ENCODE measurements at regions not wholly inside any gene's neighbourhood (a gene's known extent, or its start where the extent isn't known, plus 50 kb on each side); places are given as distances from the start of the nearest gene placed in this dataset.

DNA sequence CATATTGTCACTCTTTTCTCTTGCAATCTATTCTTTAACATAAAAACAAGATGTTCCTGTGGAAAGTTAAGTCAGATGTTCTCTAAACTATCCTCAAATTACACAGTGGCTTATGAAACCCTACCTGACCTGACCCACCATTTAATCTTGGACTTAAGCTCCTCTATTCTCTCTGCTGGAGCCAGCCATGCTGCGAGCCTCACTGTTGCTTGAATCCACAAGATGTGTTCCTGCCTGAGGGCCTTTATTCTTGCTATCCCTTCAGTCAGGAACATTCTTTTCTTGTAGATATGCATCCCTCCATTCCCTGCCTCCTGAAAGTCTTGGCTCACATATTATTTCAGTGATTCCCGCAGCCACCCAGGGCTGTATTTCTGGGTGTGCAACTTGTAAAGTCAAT is 283.2 kb downstream of the EPHA7 start:
- H3K18ac ChIP-seq (ENCODE audit: extremely low read depth, low read length) = no peak overlapping the region
- H2BK5ac ChIP-seq (ENCODE audit: low read depth, low read length) = no peak overlapping the region
- no peaks in the 10 kb centered on the region for H3K4me1 ChIP-seq (replicated peaks in 1 of 4; ENCODE audit: control insufficient read depth in 3 of 4, insufficient read depth in 4 of 4, low read length in 3 of 4)
- H3K4ac ChIP-seq (replicated peaks; ENCODE audit: insufficient read length, low read depth, low read length) = no peak overlapping the region
- no peak overlapping the region for H3K27ac ChIP-seq (ENCODE audit: low read depth, low read length)
- H3K4me3 ChIP-seq (ENCODE audit: extremely low read depth in 1 of 4, insufficient read depth in 2 of 4, low read depth in 3 of 4, low read length in 4 of 4) = no peak overlapping the region
- ChIA-PET CTCF (ENCODE audit: partially characterized antibody) (no interaction called here), POLR2A (ENCODE audit: partially characterized antibody) (no interaction called here)
- no peaks in the 10 kb centered on the region for H3K79me1 ChIP-seq (ENCODE audit: low read depth, low read length)
- no peak overlapping the region for H3K14ac ChIP-seq (ENCODE audit: insufficient read length)
- FAIRE-seq (no peak), DNase-seq (ENCODE audit: low read depth in 1 of 2, low spot score in 2 of 2) (no peak)
- no peak overlapping the region for H2BK15ac ChIP-seq (ENCODE audit: low read length)
- no peak overlapping the region for H3K9ac ChIP-seq (replicated peaks in 1 of 4; ENCODE audit: extremely low read depth in 1 of 4, low read depth in 3 of 4, low read length in 3 of 4)
- H2BK20ac ChIP-seq (ENCODE audit: low read length) = no peak overlapping the region
- H3K9me3 ChIP-seq (ENCODE audit: insufficient read depth in 2 of 2, low read depth in 1 of 2, low read length in 1 of 2) = no peaks in the 10 kb centered on the region
- H4K5ac ChIP-seq (ENCODE audit: insufficient read length, low read depth, low read length) = no peak overlapping the region
- no peaks in the 10 kb centered on the region for H3K79me2 ChIP-seq (ENCODE audit: control insufficient read depth in 1 of 2, insufficient read depth in 2 of 2, low read length in 2 of 2)
- no peaks in the 10 kb centered on the region for H4K20me1 ChIP-seq (replicated peaks in 1 of 2; ENCODE audit: control insufficient read depth in 1 of 2, insufficient read depth in 2 of 2, low read length in 2 of 2)
- no peak overlapping the region for H2AFZ ChIP-seq (ENCODE audit: low read length)
- H3K36me3 ChIP-seq (ENCODE audit: control insufficient read depth in 2 of 4, insufficient read depth in 4 of 4, low read length in 3 of 4) = no peaks in the 10 kb centered on the region
- no peak overlapping the region for H2AK5ac ChIP-seq (ENCODE audit: low read depth, low read length)
- H3K23me2 ChIP-seq (ENCODE audit: low read depth, low read length) = no peaks in the 10 kb centered on the region
- H4K8ac ChIP-seq (ENCODE audit: extremely low read depth, insufficient read depth, low read length) = no peak overlapping the region
- H3K27me3 ChIP-seq (replicated peaks in 1 of 4; ENCODE audit: control insufficient read depth in 3 of 4, extremely low read depth in 1 of 4, insufficient read depth in 3 of 4, low read length in 3 of 4) = no peaks in the 10 kb centered on the region
- H3K4me2 ChIP-seq (ENCODE audit: insufficient read depth in 1 of 2, low read depth in 2 of 2, low read length in 2 of 2) = no peak overlapping the region
- H3K56ac ChIP-seq (replicated peaks; ENCODE audit: insufficient read length, low read depth, low read length) = no peak overlapping the region
- WGBS, 2 experiments (ENCODE audit: extremely low coverage in 1 of 2, insufficient coverage in 1 of 2, insufficient read length in 1 of 2, insufficient replicate concordance in 2 of 2, low coverage in 1 of 2, low lambda C conversion rate in 2 of 2, missing lambda C conversion rate in 1 of 2) = 91% methylated on average over 2 of the region's 2 CpGs; no CpG with 5 or more reads in 1 of the 2 experiments
- H4K91ac ChIP-seq (replicated peaks; ENCODE audit: insufficient read length, low read length) = no peak overlapping the region
- no peak overlapping the region for H2BK12ac ChIP-seq (ENCODE audit: low read depth, low read length)
- H2BK120ac ChIP-seq (replicated peaks; ENCODE audit: low read depth, low read length) = no peak overlapping the region
- H3K23ac ChIP-seq (ENCODE audit: insufficient read length) = no peak overlapping the region
- TF ChIP-seq BACH1 (IDR thresholded peaks at IDR 0.05; ENCODE audit: low read length) (no peak), MAFK (IDR thresholded peaks at IDR 0.05; ENCODE audit: low read depth, low read length) (no peak), JUND (IDR thresholded peaks at IDR 0.05; ENCODE audit: low read length) (no peak), KDM1A (IDR thresholded peaks at IDR 0.05; ENCODE audit: borderline replicate concordance, low read length) (no peak), ASH2L (IDR thresholded peaks at IDR 0.05; ENCODE audit: low read length) (no peak), KDM4A (IDR thresholded peaks at IDR 0.05; ENCODE audit: low read depth, low read length, severe bottlenecking) (no peak), NANOG (IDR thresholded peaks at IDR 0.05; ENCODE audit: insufficient read depth, low read depth, low read length, poor library complexity, severe bottlenecking) (no peak), ATF2 (IDR thresholded peaks at IDR 0.05; ENCODE audit: low read length) (no peak), BCL11A (IDR thresholded peaks at IDR 0.05; ENCODE audit: low read depth in 2 of 2, low read length in 2 of 2) (no peak), RAD21 (IDR thresholded peaks at IDR 0.05 in 1 of 2, conservative IDR thresholded peaks at IDR 0.05 in 1 of 2; ENCODE audit: low read depth in 2 of 2, low read length in 2 of 2) (no peak), SP2 (IDR thresholded peaks at IDR 0.05; ENCODE audit: low read length) (no peak), SIX5 (IDR thresholded peaks at IDR 0.05; ENCODE audit: low read depth, low read length) (no peak), ZNF274 (IDR thresholded peaks at IDR 0.05; ENCODE audit: borderline replicate concordance, extremely low read depth, low read length) (no peak), PHF8 (conservative IDR thresholded peaks at IDR 0.05; ENCODE audit: low read depth, low read length) (no peak)

Data from H1 (cell line).